Liver (tissue), 8 donors: ENCODE measurements at regions not wholly inside any gene's neighbourhood (a gene's known extent, or its start where the extent isn't known, plus 50 kb on each side); places are given as distances from the start of the nearest gene placed in this dataset.

Experiments used
- DNase-seq: peaks from one replicate; pipeline ENCODE4 v3.0.0-alpha.2; 2017; ENCODE audit warnings: low spot score
- H3K27ac ChIP-seq, 2 donors: one replicate each; pipeline ENCODE4 v1.7.0; 2013; ENCODE audit warnings: inconsistent platforms in 2 of 2, low read length in 2 of 2, control low read depth in 1 of 2, low read depth in 1 of 2, mild to moderate bottlenecking in 1 of 2
- H3K27me3 ChIP-seq, 4 donors: one replicate each; pipeline versions ENCODE4 v1.6.1 to v1.7.0; 2013; ENCODE audit warnings: low read length in 3 of 4, inconsistent platforms in 1 of 4, mild to moderate bottlenecking in 1 of 4, moderate library complexity in 1 of 4; ENCODE audit not compliant: control insufficient read depth in 4 of 4, insufficient read depth in 4 of 4
- H3K36me3 ChIP-seq, 4 donors: one replicate each; pipeline versions ENCODE4 v1.6.1 to v1.7.0; 2013; ENCODE audit warnings: low read length in 3 of 4, mild to moderate bottlenecking in 3 of 4, low read depth in 1 of 4, moderate library complexity in 1 of 4; ENCODE audit not compliant: control insufficient read depth in 4 of 4, insufficient read depth in 3 of 4
- H3K4me1 ChIP-seq, 4 donors: one replicate each; pipeline versions ENCODE4 v1.6.1 to v1.7.0; 2013; ENCODE audit warnings: low read length in 3 of 4, mild to moderate bottlenecking in 3 of 4, moderate library complexity in 1 of 4; ENCODE audit not compliant: control insufficient read depth in 4 of 4, insufficient read depth in 4 of 4
- H3K4me3 ChIP-seq, 3 donors: one replicate each; pipeline versions ENCODE4 v1.6.1 to v1.7.0; 2013; ENCODE audit warnings: low read length in 3 of 3, control low read depth in 1 of 3, low read depth in 1 of 3, mild to moderate bottlenecking in 1 of 3
- H3K9ac ChIP-seq, 2 donors: one replicate each; pipeline ENCODE4 v1.7.0; 2013; ENCODE audit warnings: low read length in 2 of 2, mild to moderate bottlenecking in 2 of 2, moderate library complexity in 2 of 2, control low read depth in 1 of 2, low read depth in 1 of 2
- H3K9me3 ChIP-seq, 4 donors: one replicate each; pipeline versions ENCODE4 v1.6.1 to v1.7.0; 2013; ENCODE audit warnings: low read length in 3 of 4; ENCODE audit not compliant: control insufficient read depth in 4 of 4
- EGR1 ChIP-seq, 2 donors: IDR thresholded peaks; 2 replicates each; pipeline ENCODE4 v1.6.1; 2016 to 2018; ENCODE audit warnings: antibody characterized with exemption in 2 of 2, low read depth in 2 of 2
- FOXA1 ChIP-seq: IDR thresholded peaks from 2 replicates; pipeline ENCODE4 v1.6.1; 2016; ENCODE audit warnings: antibody characterized with exemption
- FOXA2 ChIP-seq: IDR thresholded peaks from 2 replicates; pipeline ENCODE4 v1.6.1; 2016; ENCODE audit warnings: antibody characterized with exemption
- GABPA ChIP-seq, 2 donors: IDR thresholded peaks in 1 of 2; conservative IDR thresholded peaks in 1 of 2; 2 replicates each; pipeline ENCODE4 v1.6.1; 2016; ENCODE audit warnings: antibody characterized with exemption in 2 of 2, mild to moderate bottlenecking in 1 of 2, moderate library complexity in 1 of 2
- HNF4A ChIP-seq, 2 donors: conservative IDR thresholded peaks; 2 replicates each; pipeline ENCODE4 v1.6.1; 2016; ENCODE audit warnings: antibody characterized with exemption in 2 of 2, mild to moderate bottlenecking in 2 of 2
- HNF4G ChIP-seq: IDR thresholded peaks from 2 replicates; pipeline ENCODE4 v1.6.1; 2016; ENCODE audit warnings: antibody characterized with exemption
- JUND ChIP-seq, 2 donors: IDR thresholded peaks; 2 replicates each; pipeline ENCODE4 v1.6.1; 2016; ENCODE audit warnings: antibody characterized with exemption in 2 of 2
- NR2F2 ChIP-seq: IDR thresholded peaks from 2 replicates; pipeline ENCODE4 v1.6.1; 2016; ENCODE audit warnings: antibody characterized with exemption
- RAD21 ChIP-seq, 2 donors: IDR thresholded peaks; 2 replicates each; pipeline ENCODE4 v1.6.1; 2016; ENCODE audit warnings: antibody characterized with exemption in 2 of 2, mild to moderate bottlenecking in 2 of 2
- RXRA ChIP-seq, 2 donors: IDR thresholded peaks; 2 replicates each; pipeline ENCODE4 v1.6.1; 2017 to 2018; ENCODE audit warnings: antibody characterized with exemption in 2 of 2, mild to moderate bottlenecking in 1 of 2
- SP1 ChIP-seq: IDR thresholded peaks from 2 replicates; pipeline ENCODE4 v1.6.1; 2018; ENCODE audit warnings: antibody characterized with exemption, mild to moderate bottlenecking
- TAF1 ChIP-seq: conservative IDR thresholded peaks from 2 replicates; pipeline ENCODE4 v1.6.1; 2016; ENCODE audit warnings: antibody characterized with exemption, mild to moderate bottlenecking
- YY1 ChIP-seq: IDR thresholded peaks from 2 replicates; pipeline ENCODE4 v1.6.1; 2016; ENCODE audit warnings: antibody characterized with exemption, mild to moderate bottlenecking
- WGBS: extraction: QIAGEN DNeasy Blood & Tissue Kit; methylation state at CpG from one replicate; pipeline ENCODE4 v1.1.7; 2013; 5-methylcytosine and 5-hydroxymethylcytosine counted together
- TF ChIP-seq, protein P1 (sequence below): IDR thresholded peaks from 2 replicates; pipeline ENCODE4 v1.6.1; 2016; ENCODE audit warnings: antibody characterized with exemption, mild to moderate bottlenecking
- TF ChIP-seq, protein P2 (sequence below): IDR thresholded peaks from 2 replicates; pipeline ENCODE4 v1.6.1; 2016; ENCODE audit warnings: antibody characterized with exemption
- TF ChIP-seq, protein P3 (sequence below): IDR thresholded peaks from 2 replicates; pipeline ENCODE4 v1.6.1; 2016; ENCODE audit warnings: antibody characterized with exemption
- TF ChIP-seq, protein P4 (sequence below): fragments of 150-350 bp; IDR thresholded peaks from 2 replicates; pipeline ENCODE4 v1.5.1; 2017; ENCODE audit warnings: improper control_type of control experiment, low read depth, low read length; ENCODE audit not compliant: missing input control
- TF ChIP-seq, protein P5 (sequence below): IDR thresholded peaks from 2 replicates; pipeline ENCODE4 v1.6.1; 2016; ENCODE audit warnings: antibody characterized with exemption
- donor health status: healthy.
- donor health status: healthy.
- donor health status: healthy.
- donor health status: healthy.
- donor health status: healthy.

DNA sequence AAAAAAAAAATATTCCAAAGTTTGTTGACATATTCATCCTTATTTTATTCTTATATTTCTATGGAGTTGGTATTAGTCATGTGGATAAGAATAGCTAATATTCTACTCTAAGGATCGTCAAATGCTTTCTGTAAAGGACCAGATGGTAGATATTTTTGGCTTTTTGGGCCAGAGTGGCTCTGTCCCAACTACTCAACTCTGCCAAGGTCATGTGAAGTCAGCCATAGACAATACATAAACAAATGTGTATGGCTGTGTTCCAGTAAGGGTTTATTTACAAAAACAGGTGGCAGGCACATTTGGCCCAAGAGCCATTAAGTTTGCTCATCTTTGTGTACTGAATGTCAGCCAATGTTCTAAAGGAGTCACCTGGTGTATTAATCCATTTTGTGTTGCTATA lies 131.8 kb downstream of the TBX5 start:
- TF ChIP-seq JUND (IDR thresholded peaks at IDR 0.05) (no peak), TAF1 (no peak), RXRA (IDR thresholded peaks at IDR 0.05) (no peak), FOXA1 (no peak), FOXA2 (no peak), HNF4G (no peak), SP1 (no peak), YY1 (no peak), GABPA (IDR thresholded peaks at IDR 0.05 in 1 of 2, conservative IDR thresholded peaks at IDR 0.05 in 1 of 2) (no peak), NR2F2 (no peak), HNF4A (conservative IDR thresholded peaks at IDR 0.05) (no peak), RAD21 (IDR thresholded peaks at IDR 0.05) (no peak), EGR1 (IDR thresholded peaks at IDR 0.05; ENCODE audit: low read depth in 2 of 2) (no peak)
- TF ChIP-seq, protein P1, sequence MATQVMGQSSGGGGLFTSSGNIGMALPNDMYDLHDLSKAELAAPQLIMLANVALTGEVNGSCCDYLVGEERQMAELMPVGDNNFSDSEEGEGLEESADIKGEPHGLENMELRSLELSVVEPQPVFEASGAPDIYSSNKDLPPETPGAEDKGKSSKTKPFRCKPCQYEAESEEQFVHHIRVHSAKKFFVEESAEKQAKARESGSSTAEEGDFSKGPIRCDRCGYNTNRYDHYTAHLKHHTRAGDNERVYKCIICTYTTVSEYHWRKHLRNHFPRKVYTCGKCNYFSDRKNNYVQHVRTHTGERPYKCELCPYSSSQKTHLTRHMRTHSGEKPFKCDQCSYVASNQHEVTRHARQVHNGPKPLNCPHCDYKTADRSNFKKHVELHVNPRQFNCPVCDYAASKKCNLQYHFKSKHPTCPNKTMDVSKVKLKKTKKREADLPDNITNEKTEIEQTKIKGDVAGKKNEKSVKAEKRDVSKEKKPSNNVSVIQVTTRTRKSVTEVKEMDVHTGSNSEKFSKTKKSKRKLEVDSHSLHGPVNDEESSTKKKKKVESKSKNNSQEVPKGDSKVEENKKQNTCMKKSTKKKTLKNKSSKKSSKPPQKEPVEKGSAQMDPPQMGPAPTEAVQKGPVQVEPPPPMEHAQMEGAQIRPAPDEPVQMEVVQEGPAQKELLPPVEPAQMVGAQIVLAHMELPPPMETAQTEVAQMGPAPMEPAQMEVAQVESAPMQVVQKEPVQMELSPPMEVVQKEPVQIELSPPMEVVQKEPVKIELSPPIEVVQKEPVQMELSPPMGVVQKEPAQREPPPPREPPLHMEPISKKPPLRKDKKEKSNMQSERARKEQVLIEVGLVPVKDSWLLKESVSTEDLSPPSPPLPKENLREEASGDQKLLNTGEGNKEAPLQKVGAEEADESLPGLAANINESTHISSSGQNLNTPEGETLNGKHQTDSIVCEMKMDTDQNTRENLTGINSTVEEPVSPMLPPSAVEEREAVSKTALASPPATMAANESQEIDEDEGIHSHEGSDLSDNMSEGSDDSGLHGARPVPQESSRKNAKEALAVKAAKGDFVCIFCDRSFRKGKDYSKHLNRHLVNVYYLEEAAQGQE: no peak
- TF ChIP-seq, protein P2, sequence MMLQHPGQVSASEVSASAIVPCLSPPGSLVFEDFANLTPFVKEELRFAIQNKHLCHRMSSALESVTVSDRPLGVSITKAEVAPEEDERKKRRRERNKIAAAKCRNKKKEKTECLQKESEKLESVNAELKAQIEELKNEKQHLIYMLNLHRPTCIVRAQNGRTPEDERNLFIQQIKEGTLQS: no peak
- TF ChIP-seq, protein P3, sequence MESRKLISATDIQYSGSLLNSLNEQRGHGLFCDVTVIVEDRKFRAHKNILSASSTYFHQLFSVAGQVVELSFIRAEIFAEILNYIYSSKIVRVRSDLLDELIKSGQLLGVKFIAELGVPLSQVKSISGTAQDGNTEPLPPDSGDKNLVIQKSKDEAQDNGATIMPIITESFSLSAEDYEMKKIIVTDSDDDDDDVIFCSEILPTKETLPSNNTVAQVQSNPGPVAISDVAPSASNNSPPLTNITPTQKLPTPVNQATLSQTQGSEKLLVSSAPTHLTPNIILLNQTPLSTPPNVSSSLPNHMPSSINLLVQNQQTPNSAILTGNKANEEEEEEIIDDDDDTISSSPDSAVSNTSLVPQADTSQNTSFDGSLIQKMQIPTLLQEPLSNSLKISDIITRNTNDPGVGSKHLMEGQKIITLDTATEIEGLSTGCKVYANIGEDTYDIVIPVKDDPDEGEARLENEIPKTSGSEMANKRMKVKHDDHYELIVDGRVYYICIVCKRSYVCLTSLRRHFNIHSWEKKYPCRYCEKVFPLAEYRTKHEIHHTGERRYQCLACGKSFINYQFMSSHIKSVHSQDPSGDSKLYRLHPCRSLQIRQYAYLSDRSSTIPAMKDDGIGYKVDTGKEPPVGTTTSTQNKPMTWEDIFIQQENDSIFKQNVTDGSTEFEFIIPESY: no peak
- TF ChIP-seq, protein P4, sequence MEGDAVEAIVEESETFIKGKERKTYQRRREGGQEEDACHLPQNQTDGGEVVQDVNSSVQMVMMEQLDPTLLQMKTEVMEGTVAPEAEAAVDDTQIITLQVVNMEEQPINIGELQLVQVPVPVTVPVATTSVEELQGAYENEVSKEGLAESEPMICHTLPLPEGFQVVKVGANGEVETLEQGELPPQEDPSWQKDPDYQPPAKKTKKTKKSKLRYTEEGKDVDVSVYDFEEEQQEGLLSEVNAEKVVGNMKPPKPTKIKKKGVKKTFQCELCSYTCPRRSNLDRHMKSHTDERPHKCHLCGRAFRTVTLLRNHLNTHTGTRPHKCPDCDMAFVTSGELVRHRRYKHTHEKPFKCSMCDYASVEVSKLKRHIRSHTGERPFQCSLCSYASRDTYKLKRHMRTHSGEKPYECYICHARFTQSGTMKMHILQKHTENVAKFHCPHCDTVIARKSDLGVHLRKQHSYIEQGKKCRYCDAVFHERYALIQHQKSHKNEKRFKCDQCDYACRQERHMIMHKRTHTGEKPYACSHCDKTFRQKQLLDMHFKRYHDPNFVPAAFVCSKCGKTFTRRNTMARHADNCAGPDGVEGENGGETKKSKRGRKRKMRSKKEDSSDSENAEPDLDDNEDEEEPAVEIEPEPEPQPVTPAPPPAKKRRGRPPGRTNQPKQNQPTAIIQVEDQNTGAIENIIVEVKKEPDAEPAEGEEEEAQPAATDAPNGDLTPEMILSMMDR: no peak
- TF ChIP-seq, protein P5, sequence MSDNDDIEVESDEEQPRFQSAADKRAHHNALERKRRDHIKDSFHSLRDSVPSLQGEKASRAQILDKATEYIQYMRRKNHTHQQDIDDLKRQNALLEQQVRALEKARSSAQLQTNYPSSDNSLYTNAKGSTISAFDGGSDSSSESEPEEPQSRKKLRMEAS: no peak
- Histone ChIP-seq H3K4me1 (no peaks in the 10 kb centered on the region), H3K9ac (no peak overlapping the region), H3K9me3 (no peaks in the 10 kb centered on the region), H3K4me3 (no peak overlapping the region), H3K27ac (no peak overlapping the region), H3K36me3 (no peaks in the 10 kb centered on the region), H3K27me3 (peaks cover 0 to 13% (median 2%) of the 10 kb centered on the region in 4 donors)
- no peak for DNase-seq
- 53% methylated on average over 1 of the region's 1 CpG for WGBS
